GM21723 (cell line): ENCODE measurements at regions not wholly inside any gene's neighbourhood (a gene's known extent, or its start where the extent isn't known, plus 50 kb on each side); places are given as distances from the start of the nearest gene placed in this dataset.

ENCODE experiments used
- ATAC-seq: cut with Tn5 transposase; IDR thresholded peaks from one replicate; pipeline ENCODE4 v1.9.1; 2021; ENCODE audit warnings: mild to moderate bottlenecking, moderate library complexity; ENCODE audit not compliant: unreplicated experiment

DNA sequence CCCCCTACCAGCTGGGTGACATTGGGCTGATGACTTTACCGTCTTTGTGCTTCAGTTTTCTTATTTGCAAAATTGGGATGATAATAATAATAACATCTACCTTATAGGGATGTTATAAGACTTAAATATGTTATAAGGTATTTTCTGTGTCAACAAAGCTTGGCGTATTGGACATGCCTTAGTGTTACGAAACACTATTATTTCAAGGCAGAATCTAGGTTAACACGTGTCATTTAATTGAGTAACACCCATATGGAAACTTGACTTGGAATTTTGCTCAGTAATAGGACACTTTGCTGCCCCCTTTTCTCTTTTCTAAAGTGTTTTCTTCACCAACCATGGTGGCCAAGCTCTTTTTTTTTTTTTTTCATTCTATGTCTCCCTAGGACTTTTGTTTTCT lies 294.2 kb upstream of the SALL1 start:
- no peak for ATAC-seq

DNA sequence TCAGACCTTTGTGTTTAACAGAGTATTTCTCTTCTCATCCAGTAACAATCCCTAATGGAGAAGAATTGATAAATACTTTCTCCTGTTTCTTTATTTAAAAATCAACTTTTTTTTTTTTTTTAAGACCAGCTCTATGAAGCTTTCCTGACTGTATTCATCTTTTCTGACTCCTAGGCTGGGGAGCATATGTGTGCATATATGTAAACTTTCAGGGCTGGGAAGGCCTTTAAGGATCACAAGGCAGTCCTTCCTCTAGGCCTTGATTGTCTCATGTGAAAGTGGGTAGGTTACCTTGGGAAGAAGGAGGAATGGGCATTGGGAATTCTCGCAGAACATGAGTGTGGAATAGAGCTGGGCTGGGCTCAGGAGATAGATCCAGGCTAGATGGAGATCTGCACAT lies 292.9 kb upstream of the SALL1 start:
- ATAC-seq, result no peak

DNA sequence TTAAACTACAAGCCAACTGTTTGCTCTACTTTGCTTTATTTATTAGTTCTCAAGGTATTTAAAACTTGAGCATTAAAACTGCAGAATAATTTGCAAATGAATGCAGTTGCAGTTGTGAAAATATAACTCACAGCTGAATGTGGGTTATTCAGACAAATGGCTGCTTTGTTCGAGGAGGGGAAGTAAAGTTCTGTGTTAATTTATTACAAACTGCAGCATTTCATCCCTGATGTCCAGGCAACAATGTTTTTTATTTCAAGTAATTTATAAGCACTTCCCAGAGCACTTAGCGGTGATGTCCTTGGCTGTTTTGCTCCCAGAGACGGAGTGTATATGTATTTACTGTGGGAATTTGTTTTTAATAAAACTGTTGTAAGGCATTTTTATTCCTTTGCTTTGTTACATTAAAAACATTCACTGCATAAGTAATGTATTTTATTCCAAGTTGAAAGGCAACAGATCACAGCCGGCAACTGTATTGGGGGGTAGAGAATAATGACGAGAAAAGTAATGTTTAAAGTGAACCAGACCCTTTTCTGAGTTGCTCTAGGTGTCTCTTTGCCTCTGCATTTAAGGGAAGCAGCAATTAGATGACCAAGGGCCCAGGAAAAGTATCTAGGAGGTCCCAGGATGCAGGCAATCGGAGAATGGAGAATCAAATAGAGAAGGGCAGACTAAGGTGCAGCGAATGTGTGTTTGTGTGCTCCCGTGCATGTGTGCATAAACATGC lies 291.2 kb upstream of the SALL1 start:
- no peak for ATAC-seq

DNA sequence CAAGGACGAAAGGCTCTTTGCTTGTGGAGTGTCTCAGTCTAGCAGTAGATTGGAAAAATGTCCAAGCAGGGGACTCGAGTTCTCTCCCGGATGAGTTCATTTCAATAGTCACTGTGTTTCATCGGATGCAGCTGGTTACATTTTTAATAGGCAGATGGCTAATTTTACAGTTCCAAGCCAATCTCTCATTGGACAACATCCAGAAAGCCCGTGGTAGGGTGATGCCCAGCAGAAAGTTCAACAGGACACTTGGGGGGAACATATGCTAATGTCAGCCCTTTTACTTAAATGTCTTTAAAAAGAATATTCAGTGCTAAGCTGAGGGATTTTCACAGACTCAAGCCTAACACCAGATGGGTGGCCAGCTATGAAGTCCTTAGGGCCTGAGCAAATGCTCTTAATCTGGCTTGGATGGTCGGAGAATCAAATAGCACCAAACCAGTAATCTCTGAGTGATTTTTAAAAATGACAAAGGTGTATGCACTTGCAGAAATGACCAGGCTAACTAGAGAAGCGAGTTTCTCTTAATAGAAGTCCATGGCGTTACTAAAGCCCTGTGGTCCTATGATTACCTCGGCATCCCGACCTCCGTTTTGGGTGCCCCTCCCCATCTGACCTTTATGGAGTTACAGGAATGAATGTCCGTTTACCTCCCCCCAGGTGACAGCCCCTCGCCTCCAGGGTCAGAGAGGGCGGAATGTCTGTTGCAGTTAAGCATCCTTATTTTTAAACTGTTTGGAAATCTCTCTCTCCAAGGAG lies 289.2 kb upstream of the SALL1 start:
- ATAC-seq, result no peak

DNA sequence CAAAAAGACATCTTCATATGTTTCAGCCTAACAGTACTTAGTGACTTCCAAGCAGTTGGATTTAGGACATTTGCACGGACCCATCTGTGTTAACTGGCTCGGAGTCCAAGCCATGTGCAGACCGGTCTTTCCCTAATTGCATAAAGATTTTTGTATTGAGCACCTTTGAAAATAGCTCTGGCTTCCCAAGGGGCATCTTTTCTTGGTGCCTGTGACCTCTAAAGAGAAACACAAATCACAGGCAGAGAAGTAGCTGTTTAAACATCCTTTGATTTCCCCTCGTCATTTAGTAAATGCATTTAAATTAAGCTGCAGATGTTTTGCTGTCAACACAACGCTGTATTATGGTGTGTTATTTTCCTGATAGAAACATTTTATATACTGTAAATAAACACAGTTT lies 288.2 kb upstream of the SALL1 start:
- no peak for ATAC-seq

DNA sequence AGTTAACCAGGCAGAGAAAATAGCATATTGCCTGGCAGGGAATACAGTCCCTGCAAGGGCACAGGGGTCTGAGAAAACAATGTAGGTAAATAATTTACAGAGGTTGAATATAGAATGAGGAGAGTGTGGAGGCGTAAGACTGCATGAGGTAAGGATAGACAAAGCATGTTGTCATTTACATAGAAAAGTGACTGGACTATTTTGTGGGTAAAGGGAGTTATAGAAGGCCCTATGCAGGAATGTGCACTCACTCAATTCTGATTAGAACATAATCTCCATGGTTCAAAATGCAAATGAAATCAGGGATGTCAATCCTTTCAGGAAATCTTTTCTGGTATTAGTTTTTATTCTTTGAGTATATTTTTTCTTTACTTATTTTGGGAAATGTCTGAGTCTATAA lies 285.7 kb upstream of the SALL1 start:
- ATAC-seq, result no peak

DNA sequence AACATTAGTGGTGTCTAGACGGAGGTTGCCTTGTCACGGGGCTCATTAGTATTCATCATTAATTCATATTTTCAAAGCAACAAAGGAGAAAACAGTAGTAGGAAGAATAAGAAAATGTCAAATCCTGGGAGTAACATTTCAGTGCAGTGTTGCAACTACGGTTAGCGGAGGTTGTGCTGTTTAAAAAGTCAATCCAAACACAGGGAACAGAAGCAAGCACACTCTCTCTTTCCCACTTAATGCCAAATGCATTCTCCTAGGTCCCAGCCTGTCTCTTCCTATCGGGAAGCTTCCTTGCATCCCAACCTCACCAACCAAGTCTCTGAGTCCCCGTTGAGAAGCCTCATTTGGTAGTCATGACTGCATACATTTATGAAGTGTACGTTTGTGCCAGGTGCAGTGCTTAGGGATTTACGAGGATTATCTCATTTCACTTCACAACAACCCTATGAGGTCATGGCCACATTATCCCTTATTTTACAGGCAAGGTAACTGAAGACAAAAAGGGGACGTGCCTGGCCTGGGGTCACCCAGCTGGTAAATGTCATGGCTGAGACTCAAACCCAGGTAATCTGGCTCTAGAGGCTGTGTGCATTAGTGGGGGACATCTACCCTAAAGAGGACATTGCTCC lies 283.6 kb upstream of the SALL1 start:
- ATAC-seq, result no peak

DNA sequence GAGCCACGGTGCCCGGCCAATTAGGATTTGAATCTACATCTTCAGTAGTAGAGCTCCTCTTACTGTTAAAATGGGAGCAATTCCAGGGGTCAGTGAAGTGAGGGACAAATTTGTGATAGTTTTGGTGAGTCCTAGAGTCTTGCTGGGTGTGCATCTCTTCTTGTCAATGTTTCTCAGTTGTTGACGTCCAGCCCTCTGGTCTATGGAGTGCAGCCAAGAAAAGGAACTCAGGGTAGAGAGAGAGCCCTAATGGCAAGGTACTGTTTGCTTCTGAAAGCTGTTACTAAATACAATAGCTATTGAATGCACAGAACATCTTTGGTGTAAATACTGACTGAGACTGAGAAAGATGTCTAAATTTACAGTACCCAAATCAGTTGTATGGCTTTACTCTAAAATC lies 282.5 kb upstream of the SALL1 start:
- ATAC-seq, result no peak

DNA sequence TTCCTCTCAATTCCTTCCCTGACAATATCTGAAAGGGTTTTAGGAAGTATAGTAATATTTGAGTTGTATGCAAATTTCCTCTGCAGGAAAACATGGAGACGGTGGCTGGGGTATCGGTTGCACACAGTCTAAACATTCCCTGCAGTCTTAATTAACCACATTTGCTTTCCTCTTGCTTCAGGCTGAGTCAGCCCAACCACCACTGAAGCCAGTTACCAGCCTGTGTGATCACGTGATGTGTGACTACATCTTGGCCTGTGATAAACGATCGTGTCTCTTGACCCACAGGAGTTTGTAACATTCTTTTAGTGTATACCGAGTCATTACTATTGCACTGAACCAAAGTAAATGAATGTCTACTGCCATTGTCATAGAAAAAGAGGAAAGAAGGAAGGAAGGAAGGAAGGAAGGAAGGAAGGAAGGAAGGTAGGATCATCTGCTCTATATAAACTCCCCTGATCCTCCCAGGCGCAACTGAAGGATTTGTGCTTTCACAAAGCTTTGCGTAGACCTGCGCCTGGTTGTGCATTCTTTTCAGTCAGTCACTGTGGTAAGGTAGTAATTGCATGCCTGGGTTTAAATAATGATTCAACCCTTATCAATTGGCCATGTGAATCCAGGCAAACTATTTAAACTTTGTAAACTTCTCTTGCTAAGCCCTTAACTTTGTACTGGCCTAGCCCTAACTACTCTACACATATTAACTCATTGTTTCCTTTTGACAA lies 280.6 kb upstream of the SALL1 start:
- no peak for ATAC-seq

DNA sequence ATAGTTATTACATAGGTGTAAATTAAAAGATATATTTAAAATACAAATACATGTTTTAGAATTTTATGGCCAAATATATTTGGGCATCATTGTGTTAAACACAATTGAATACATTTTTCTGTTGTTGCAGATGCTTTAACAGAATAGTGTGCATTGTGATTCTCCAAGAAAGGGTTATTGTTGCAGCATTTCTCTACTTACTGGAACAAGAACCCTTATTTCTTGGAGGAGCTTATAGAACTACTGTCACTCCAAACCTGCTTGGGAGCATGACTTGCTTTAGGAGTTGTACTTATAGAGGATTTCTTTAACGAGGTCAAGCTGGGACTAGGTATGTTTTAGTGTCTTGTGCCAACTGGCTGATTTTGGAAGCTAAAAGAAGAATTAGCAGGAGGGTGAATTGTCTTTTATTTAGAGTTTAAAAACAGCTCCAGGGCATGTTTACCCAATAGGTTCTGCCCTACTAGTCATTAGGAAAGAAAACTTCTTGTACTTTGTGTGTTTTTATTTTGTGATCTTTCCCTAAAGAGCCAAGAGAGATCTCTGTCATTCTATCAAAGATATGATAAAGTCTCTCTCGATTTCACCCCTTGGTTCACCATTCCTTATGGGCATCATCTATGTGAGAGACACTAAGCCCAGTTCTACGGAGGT lies 279.8 kb upstream of the SALL1 start:
- ATAC-seq, result no peak

DNA sequence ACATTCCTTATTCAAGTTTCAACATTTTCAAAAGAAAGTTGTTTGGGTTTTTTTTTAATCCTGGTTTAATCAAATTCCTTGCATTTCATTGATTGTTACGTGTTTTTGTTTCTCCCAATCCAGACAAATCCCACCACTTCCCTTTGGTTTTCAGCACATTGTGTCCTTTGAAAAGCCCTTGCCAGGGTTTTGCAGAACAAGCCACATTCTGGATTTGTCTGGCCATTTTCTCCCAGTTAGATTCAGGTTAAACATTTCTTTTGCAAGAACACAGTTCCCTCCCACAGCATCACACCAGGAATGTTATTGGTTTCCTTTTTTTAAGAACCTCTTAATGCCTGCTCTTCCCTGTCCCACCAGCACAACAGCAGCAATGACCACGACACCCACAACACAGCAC lies 278.0 kb upstream of the SALL1 start:
- no peak for ATAC-seq

DNA sequence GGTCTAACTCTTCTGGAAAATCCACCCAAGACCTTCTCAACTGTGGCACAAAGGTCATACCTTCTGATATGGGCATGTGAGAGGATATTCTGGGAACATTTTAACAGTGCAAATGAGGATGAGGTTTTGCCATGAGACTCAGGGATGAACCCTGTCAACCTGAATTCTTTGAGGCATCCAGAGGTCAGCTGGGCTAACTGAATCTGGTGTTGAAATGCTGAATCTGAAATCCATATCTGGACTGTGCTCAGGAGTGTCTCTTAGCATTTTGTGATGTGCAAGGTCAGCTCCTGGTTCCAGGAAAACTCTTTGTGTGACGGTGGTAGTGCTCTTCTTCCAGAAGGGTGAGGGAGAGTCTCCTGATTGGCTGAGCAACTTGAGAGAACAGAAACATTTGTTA lies 276.0 kb upstream of the SALL1 start:
- no peak for ATAC-seq

DNA sequence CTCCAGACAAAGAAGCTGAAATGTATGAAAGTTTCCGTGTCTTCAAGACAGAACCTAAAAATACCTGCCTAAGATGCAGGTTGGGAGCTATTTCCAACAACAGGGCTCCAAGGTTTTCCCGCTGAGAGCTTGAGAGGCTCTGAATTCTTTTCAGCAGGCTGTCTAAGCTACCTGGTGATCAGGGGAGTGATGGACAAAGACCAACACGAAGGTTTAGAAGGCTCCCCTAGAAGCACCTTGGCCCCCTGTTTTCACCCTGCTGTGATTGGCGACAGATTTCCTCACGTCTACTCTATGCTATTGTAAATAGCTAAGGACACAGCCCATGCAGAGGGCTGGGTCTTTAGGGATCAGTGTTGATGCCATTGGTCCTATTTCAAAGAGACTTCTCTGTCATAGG lies 275.2 kb upstream of the SALL1 start:
- no peak for ATAC-seq

DNA sequence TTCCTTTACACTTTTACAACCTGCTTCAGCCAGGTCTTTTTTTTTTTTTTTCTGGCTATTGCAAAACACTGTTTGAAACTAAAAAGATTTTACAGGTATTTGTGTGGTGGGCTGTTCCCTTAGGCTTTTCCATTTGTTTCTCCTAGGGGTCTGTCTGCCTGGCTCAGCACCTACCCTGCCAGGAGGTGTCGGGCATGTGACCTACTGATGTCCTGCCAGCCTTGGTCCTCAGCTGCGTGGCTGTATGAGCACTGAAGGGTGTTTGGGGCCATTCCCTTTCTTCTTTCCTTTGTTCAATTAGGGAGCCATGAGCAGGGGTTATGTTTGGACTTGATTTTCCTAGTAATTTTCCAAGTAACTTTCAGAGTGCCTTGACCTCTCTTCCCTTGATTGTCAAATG lies 269.2 kb upstream of the SALL1 start:
- no peak for ATAC-seq

DNA sequence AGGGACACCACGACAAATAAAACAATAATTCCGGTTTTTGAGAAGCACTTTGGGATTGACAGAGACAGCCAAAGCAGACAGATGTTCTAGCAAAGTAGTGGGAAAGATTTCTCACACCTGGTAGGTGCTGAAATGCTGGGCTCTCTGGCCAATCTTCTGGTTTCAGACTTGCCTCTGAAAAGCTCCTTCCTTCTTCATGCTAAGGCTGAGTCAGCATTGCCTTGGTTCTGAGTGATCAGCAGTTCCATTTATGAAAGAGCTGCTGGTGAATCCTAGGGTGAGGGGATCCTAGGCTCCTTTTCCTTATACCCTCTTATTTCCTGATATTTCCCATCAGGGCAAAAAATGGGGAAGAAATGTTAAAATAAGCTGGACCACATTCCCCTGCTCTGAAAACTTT lies 268.7 kb upstream of the SALL1 start:
- no peak for ATAC-seq

DNA sequence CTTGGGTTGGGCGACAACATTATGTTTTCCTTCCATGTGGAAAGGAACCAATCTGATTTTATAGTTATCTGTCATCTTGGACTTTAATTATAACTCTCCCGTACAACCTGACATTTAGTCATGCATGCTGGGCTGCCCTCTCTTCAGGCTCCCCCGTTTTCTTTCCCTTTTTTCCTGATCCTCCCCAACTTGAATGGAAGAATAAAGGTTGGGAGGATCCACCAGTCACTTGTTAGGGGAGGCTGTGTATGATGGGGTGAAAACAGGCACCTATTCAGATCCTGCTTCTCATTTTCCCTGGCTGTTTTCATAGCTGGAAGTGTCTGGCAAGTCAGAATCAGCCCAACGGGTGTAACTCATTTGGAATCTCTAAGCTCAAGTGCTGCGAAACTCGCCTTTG lies 267.2 kb upstream of the SALL1 start:
- no peak for ATAC-seq

DNA sequence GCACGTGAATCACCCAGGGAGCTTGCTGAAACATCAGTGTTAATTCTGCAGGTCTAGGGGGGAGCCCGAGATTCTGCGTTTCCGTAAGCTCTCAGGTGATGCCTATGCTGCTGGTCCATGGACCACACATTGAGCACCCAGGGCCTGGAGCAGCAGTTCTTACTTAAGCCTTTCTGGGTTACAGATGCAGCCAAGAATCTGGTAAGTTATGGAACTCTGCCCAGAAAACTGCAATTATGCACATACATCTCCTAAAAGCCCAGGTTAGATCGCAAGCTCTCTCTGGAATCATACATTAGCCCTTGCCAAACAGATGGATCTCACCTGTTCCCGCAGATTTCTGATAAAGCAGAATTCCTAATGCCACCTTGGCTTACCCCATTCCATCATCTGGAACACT lies 265.9 kb upstream of the SALL1 start:
- no peak for ATAC-seq

DNA sequence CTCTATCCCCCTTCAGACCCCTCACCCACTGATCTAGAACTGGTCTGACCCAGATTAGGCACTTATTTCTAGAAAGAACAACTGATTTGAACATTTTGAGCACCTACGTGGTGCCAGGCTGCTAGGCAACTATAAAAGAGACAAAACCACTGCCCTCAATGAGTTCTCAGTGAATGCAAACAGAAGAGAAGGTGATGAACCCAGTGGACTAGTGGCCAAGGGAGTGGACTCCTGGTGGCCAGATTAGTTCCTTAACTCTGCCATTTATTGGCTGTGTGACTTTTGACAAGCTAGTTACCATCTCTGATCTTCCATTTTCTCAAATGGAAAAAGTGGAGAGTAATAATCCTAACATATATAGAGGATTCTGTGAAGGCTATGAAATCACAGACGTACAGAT lies 259.1 kb upstream of the SALL1 start:
- ATAC-seq, result no peak

DNA sequence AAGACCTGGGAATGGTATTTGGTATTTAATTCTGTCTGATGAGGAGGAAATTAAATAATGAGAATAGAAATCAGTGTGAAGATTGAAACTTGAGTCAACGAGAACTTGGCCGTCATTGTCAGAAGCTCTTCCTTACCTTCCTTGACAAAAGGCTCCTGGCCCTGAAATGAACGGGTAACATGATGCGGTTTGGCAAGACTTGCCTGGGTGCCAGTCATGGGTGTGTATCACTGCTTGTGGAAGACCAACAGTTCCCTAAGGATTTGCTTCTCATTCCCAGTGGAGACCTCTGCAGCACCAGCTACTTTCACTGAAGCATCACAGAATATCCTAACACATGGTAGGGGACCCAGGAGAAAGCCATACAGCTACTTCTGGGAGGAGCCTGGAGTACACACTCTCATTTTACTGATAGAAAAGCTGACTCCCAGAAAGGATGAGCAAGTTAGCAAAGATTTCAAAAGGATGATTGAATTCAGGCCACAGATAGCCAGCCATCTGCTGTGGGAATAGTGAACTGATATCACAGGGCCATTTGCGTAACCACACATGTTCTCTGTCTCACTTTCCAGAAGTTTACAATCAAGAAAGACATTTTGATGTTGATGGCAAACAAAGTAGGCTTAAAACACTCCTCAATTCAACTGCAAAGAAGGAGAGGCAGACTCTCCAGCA lies 258.1 kb upstream of the SALL1 start:
- no peak for ATAC-seq

DNA sequence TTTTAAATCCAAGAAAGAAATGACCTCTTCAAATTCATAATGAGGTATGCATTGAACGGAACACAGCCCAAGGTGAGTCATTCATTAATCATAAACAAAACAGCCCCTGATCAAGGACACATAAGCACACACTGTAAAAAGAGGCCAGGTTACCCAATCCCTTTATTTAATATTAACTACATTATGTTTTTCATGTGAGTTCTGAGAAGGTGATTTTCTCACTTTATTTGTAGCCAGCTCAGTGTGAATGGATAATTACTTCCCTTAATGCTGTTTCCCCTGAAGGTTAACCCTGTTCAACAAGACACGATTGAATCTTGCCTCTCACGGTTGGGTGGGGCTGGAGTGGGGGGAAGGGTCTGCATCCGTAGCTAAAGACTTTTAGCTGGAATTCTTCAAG lies 257.3 kb upstream of the SALL1 start:
- ATAC-seq, result no peak

DNA sequence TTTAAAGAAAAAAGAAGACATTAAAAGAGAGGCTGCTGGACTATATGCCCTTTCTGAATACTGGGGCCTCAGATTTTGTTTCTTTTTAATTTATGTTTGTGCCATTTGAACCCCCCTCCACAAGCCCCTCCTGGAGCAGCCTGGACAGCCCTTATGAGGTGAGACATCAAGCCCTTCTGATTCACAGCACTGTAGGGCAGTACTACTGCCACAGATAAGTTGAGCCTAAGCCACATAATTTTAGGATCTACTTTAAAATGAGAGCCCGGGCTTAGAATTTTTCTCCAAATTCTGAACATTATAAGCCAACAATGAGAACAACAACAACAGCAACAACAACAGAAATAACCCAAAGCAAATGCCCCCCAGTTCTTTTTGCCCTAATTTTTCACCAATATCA lies 256.9 kb upstream of the SALL1 start:
- no peak for ATAC-seq
